Panc1 (cell line): ENCODE measurements at regions not wholly inside any gene's neighbourhood (a gene's known extent, or its start where the extent isn't known, plus 50 kb on each side); places are given as distances from the start of the nearest gene placed in this dataset.

Experiments used
- ATAC-seq: fragments of 200-7000 bp; cut with Tn5 transposase; 2 replicates; pipeline ENCODE4 v1.9.1; 2020; ENCODE audit warnings: mild to moderate bottlenecking, moderate library complexity
- BruUV-seq: library from RNA; stranded (reverse); fragments of 400-500 nt; replicated peaks from 2 replicates; lab custom pipeline; 2021; lab: Mats Ljungman, UMichigan
- CTCF ChIA-PET: fragments of 300-600 bp; sonication (Branson Sonifier 250); formaldehyde crosslinking; loops from one replicate; lab custom pipeline; 2022; ENCODE audit warnings: antibody characterized with exemption; lab: Charles Lee
- POLR2A ChIA-PET: fragments of 300-600 bp; sonication (Branson Sonifier 250); formaldehyde crosslinking; loops from one replicate; lab custom pipeline; 2022; ENCODE audit warnings: antibody characterized with exemption; lab: Charles Lee
- DNase-seq: peaks from one replicate; pipeline ENCODE4 v3.0.0-alpha.2; 2010; ENCODE audit warnings: low read depth, low spot score
- H3K27ac ChIP-seq: 2 replicates; pipeline ENCODE4 v1.5.1; 2011; ENCODE audit warnings: mild to moderate bottlenecking, low read length, inconsistent platforms
- H3K27me3 ChIP-seq: fragments of 200-500 bp; sonication (Bioruptor generic); 2 replicates; pipeline ENCODE4 v1.6.0; 2014; ENCODE audit warnings: low read length, inconsistent platforms; ENCODE audit not compliant: control insufficient read depth, insufficient read depth
- H3K36me3 ChIP-seq: fragments of 200-500 bp; sonication (Bioruptor generic); 2 replicates; pipeline ENCODE4 v1.5.1; 2014; ENCODE audit warnings: inconsistent platforms, mild to moderate bottlenecking, low read length, moderate library complexity; ENCODE audit not compliant: control insufficient read depth, insufficient read depth
- H3K4me1 ChIP-seq: 2 replicates; pipeline ENCODE4 v1.5.1; 2011; ENCODE audit warnings: inconsistent platforms, mild to moderate bottlenecking, low read length, moderate library complexity; ENCODE audit not compliant: control insufficient read depth, insufficient read depth
- H3K4me3 ChIP-seq, 2 experiments: 2 replicates each; pipeline ENCODE4 v1.5.1; 2011 to 2012; ENCODE audit warnings: low read depth in 2 of 2, low read length in 2 of 2, mild to moderate bottlenecking in 2 of 2, inconsistent platforms in 1 of 2, moderate library complexity in 1 of 2
- H3K9me3 ChIP-seq: fragments of 200-500 bp; sonication (Bioruptor generic); 2 replicates; pipeline ENCODE4 v1.5.1; 2014; ENCODE audit warnings: low read depth, mild to moderate bottlenecking, inconsistent platforms, low read length, moderate library complexity; ENCODE audit not compliant: control insufficient read depth, insufficient read depth
- POLR2AphosphoS5 ChIP-seq: IDR thresholded peaks from 2 replicates; pipeline ENCODE4 v1.6.1; 2012; ENCODE audit warnings: mild to moderate bottlenecking, low read depth, low read length, moderate library complexity
- SIN3A ChIP-seq: IDR thresholded peaks from 2 replicates; pipeline ENCODE4 v1.6.1; 2012; ENCODE audit warnings: low read depth, mild to moderate bottlenecking, low read length, moderate library complexity, borderline replicate concordance; ENCODE audit not compliant: insufficient read depth
- TCF7L2 ChIP-seq: IDR thresholded peaks from 2 replicates; pipeline ENCODE4 v1.6.1; 2011; ENCODE audit warnings: mild to moderate bottlenecking, low read depth, low read length, inconsistent platforms
- in situ Hi-C: cut with HindIII; loops from 2 replicates; pipeline ENCODE4 v1.10.0; 2016; ENCODE audit warnings: low sequenced_read_pairs, low pct_unique_long_range_greater_than_20kb
- intact Hi-C: fragments of 100-400 bp; cut with micrococcal nuclease; formaldehyde crosslinking; loops from one replicate; pipeline ENCODE4 v1.10.0; 2022; ENCODE audit not compliant: unreplicated experiment
- TF ChIP-seq, protein P1 (sequence below), 2 experiments: IDR thresholded peaks; 2 replicates each; pipeline ENCODE4 v1.6.1; 2011 to 2012; ENCODE audit warnings: low read depth in 2 of 2, control low read depth in 1 of 2, low read length in 1 of 2, mild to moderate bottlenecking in 1 of 2, moderate library complexity in 1 of 2; ENCODE audit not compliant: insufficient read depth in 1 of 2
- TF ChIP-seq, protein P2 (sequence below): fragments of 450-650 bp; IDR thresholded peaks from 2 replicates; pipeline ENCODE4 v1.5.1; 2017; ENCODE audit warnings: mild to moderate bottlenecking

DNA sequence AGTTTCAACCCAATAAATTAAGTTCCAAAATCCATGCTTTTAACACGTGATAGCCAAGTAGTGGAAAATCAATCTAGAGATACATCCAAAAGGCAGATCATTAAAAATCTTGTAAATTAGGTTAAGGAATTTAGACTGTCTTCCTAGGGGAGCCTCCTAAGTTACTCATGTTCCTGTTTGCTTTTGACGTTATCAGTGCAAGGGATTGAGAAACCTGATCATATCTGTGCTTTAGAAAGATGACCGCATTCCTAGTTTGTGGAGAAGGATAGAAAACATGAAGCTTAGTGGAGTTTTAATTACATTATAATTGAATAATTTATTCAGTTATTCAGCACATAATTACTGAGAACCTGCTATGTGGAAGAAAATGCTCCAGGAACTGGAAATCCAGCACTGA, 251.0 kb upstream of the ARGLU1 start:
- intact Hi-C loops, result no loop called here
- in situ Hi-C loops, result no loop called here

DNA sequence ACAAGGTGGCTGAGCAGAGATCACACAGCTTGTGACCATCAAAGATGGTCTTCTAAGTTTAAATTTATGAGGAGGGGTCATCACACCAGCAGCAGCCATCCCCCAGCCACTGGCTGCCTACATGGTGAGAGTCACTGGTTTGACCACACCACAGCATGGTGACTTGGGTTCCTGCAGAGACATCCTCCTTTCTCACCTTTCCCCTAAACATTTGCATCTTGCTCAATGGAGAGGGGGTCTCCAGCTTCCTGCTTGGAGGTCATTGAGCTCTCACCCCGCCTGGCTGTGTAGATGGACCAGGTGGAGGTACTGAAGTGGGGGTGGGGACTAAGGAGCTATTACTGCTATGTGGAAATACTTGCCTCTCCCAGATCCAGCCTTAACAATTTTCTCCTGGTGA, 247.6 kb upstream of the ARGLU1 start:
- H3K36me3 ChIP-seq, result no peaks in the 10 kb centered on the region
- H3K4me3 ChIP-seq, result no peak overlapping the region
- no peak overlapping the region for H3K27ac ChIP-seq
- in situ Hi-C loops (no loop called here), intact Hi-C loops (no loop called here)
- H3K4me1 ChIP-seq, result no peaks in the 10 kb centered on the region
- no peaks in the 10 kb centered on the region for H3K27me3 ChIP-seq
- no peak for TF ChIP-seq TCF7L2
- no peak for TF ChIP-seq POLR2AphosphoS5
- no peak for TF ChIP-seq SIN3A
- TF ChIP-seq, protein P1, sequence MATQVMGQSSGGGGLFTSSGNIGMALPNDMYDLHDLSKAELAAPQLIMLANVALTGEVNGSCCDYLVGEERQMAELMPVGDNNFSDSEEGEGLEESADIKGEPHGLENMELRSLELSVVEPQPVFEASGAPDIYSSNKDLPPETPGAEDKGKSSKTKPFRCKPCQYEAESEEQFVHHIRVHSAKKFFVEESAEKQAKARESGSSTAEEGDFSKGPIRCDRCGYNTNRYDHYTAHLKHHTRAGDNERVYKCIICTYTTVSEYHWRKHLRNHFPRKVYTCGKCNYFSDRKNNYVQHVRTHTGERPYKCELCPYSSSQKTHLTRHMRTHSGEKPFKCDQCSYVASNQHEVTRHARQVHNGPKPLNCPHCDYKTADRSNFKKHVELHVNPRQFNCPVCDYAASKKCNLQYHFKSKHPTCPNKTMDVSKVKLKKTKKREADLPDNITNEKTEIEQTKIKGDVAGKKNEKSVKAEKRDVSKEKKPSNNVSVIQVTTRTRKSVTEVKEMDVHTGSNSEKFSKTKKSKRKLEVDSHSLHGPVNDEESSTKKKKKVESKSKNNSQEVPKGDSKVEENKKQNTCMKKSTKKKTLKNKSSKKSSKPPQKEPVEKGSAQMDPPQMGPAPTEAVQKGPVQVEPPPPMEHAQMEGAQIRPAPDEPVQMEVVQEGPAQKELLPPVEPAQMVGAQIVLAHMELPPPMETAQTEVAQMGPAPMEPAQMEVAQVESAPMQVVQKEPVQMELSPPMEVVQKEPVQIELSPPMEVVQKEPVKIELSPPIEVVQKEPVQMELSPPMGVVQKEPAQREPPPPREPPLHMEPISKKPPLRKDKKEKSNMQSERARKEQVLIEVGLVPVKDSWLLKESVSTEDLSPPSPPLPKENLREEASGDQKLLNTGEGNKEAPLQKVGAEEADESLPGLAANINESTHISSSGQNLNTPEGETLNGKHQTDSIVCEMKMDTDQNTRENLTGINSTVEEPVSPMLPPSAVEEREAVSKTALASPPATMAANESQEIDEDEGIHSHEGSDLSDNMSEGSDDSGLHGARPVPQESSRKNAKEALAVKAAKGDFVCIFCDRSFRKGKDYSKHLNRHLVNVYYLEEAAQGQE (IDR thresholded peaks at IDR 0.05; ENCODE audit: insufficient read depth in 1 of 2, low read depth in 2 of 2, low read length in 1 of 2), result no peak
- TF ChIP-seq, protein P2, sequence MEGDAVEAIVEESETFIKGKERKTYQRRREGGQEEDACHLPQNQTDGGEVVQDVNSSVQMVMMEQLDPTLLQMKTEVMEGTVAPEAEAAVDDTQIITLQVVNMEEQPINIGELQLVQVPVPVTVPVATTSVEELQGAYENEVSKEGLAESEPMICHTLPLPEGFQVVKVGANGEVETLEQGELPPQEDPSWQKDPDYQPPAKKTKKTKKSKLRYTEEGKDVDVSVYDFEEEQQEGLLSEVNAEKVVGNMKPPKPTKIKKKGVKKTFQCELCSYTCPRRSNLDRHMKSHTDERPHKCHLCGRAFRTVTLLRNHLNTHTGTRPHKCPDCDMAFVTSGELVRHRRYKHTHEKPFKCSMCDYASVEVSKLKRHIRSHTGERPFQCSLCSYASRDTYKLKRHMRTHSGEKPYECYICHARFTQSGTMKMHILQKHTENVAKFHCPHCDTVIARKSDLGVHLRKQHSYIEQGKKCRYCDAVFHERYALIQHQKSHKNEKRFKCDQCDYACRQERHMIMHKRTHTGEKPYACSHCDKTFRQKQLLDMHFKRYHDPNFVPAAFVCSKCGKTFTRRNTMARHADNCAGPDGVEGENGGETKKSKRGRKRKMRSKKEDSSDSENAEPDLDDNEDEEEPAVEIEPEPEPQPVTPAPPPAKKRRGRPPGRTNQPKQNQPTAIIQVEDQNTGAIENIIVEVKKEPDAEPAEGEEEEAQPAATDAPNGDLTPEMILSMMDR, result no peak
- H3K9me3 ChIP-seq, result no peaks in the 10 kb centered on the region
- ATAC-seq, result no peak
- ChIA-PET POLR2A (no interaction called here), CTCF (no interaction called here)
- no peak for DNase-seq
- no TSS peak for BruUV-seq

More for the DNA sequence above, 251.0 kb upstream of the ARGLU1 start:
- no peak for ATAC-seq
- TF ChIP-seq SIN3A (no peak), POLR2AphosphoS5 (no peak), TCF7L2 (no peak)
- TF ChIP-seq, protein P2, result no peak
- TF ChIP-seq, protein P1 (IDR thresholded peaks at IDR 0.05; ENCODE audit: insufficient read depth in 1 of 2, low read depth in 2 of 2, low read length in 1 of 2), result no peak
- no peaks in the 10 kb centered on the region for H3K27me3 ChIP-seq
- no peak for DNase-seq
- no peak overlapping the region for H3K4me3 ChIP-seq
- no peaks in the 10 kb centered on the region for H3K9me3 ChIP-seq
- H3K36me3 ChIP-seq, result no peaks in the 10 kb centered on the region
- ChIA-PET CTCF (no interaction called here), POLR2A (no interaction called here)
- H3K27ac ChIP-seq, result no peak overlapping the region
- H3K4me1 ChIP-seq, result no peaks in the 10 kb centered on the region
- BruUV-seq, result no TSS peak
